GM12865 (cell line): ENCODE measurements at regions not wholly inside any gene's neighbourhood (a gene's known extent, or its start where the extent isn't known, plus 50 kb on each side); places are given as distances from the start of the nearest gene placed in this dataset.

ENCODE experiments used
- DNase-seq: peaks from one replicate; pipeline ENCODE4 v3.0.0; 2010; ENCODE audit warnings: low read depth
- H3K4me3 ChIP-seq: 2 replicates; pipeline ENCODE4 v1.5.1; 2011; ENCODE audit warnings: mild to moderate bottlenecking, low read depth, low read length, control low read depth
- TF ChIP-seq, protein P1 (sequence below): IDR thresholded peaks from 2 replicates; pipeline ENCODE4 v1.5.1; 2011; ENCODE audit warnings: low read length, control low read depth, low read depth, inconsistent platforms; ENCODE audit not compliant: insufficient read depth; ENCODE audit errors: missing control alignments

GRCh38 chr10:58932126-58932525, 244.3 kb upstream of the PHYHIPL start:
- DNase-seq, result no peak
- no peak overlapping the region for H3K4me3 ChIP-seq
- TF ChIP-seq, protein P1, sequence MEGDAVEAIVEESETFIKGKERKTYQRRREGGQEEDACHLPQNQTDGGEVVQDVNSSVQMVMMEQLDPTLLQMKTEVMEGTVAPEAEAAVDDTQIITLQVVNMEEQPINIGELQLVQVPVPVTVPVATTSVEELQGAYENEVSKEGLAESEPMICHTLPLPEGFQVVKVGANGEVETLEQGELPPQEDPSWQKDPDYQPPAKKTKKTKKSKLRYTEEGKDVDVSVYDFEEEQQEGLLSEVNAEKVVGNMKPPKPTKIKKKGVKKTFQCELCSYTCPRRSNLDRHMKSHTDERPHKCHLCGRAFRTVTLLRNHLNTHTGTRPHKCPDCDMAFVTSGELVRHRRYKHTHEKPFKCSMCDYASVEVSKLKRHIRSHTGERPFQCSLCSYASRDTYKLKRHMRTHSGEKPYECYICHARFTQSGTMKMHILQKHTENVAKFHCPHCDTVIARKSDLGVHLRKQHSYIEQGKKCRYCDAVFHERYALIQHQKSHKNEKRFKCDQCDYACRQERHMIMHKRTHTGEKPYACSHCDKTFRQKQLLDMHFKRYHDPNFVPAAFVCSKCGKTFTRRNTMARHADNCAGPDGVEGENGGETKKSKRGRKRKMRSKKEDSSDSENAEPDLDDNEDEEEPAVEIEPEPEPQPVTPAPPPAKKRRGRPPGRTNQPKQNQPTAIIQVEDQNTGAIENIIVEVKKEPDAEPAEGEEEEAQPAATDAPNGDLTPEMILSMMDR, result no peak

GRCh38 chr10:58932577-58933314, 243.7 kb upstream of the PHYHIPL start:
- TF ChIP-seq, protein P1, result no peak
- no peak overlapping the region for H3K4me3 ChIP-seq
- no peak for DNase-seq

GRCh38 chr10:58936364-58936763, 240.1 kb upstream of the PHYHIPL start:
- no peak for DNase-seq
- H3K4me3 ChIP-seq, result no peak overlapping the region
- TF ChIP-seq, protein P1, result no peak

- TF ChIP-seq, protein P1, result no peak
- H3K4me3 ChIP-seq, result no peak overlapping the region
- no peak for DNase-seq
Observed at GRCh38 chr10:58937423-58937822, 239.0 kb upstream of the PHYHIPL start.

- no peak overlapping the region for H3K4me3 ChIP-seq
- TF ChIP-seq, protein P1, result no peak
- DNase-seq, result no peak
Observed at GRCh38 chr10:58942724-58943123, 233.7 kb upstream of the PHYHIPL start.

DNA sequence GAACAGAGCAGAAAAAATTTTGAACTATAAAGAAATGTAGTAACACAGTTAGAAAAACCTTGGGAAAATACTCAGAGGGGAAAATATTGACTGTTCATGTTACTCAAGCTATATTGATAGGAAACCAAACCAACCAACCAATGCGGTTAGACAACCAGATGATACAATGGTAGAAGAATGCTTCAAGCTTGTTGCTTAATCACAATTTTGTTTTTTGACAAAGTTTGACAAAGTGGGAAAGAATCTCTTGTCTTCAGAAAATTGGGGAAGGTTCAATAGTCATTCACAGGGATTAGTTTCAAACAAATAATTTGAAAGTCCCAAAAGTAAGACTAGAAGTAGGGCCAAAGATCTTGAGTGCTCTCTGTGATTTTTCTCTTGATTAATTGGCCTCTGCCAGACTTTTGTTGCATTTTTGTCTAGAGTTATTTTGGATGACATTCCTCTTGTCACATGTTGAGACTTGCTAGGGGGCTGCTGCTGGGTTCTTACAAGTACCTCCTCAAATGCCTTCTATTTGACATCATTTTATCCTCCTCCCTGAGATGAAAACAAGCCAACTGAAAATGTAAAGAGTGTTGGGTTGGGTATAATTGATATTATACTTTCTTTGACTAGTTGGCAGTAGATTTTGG, 233.1 kb upstream of the PHYHIPL start:
- TF ChIP-seq, protein P1, result no peak
- H3K4me3 ChIP-seq, result no peak overlapping the region
- DNase-seq, result no peak

DNA sequence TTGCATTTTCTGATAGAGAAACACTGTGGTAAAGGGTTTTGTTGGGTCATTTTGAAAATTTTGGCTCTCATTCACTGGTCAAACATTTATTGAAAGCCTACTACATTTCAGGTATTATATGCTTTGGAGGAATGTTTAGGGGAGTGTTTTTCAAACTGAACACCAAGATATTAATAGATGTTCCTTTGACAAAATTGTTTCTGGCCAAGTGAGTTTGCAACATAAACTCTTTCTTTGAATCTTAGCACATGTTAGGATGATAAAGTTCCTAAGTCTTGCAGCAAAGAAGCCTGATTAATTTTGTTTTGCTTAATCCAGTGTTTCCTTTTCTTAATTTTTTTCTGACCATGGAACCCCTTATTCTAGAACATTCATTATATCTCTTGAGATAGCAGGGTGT, 232.5 kb upstream of the PHYHIPL start:
- TF ChIP-seq, protein P1, result no peak
- no peak overlapping the region for H3K4me3 ChIP-seq
- no peak for DNase-seq
